ENCODE measurements at regions not wholly inside any gene's neighbourhood (a gene's known extent, or its start where the extent isn't known, plus 50 kb on each side); places are given as distances from the start of the nearest gene placed in this dataset.

- no peak for TF ChIP-seq POLR2A (IDR thresholded peaks at IDR 0.05)
- TF ChIP-seq EP300 (IDR thresholded peaks at IDR 0.05): no peak
- TF ChIP-seq CTCF (IDR thresholded peaks at IDR 0.05): no peak
Observed at GRCh38 chr6:132872923-132873322, 58.6 kb downstream of the RPS12 start.
